HG03025 (cell line): ENCODE measurements at regions not wholly inside any gene's neighbourhood (a gene's known extent, or its start where the extent isn't known, plus 50 kb on each side); places are given as distances from the start of the nearest gene placed in this dataset.
"Not testable (repeated sequence)": the region's sequence is repeated elsewhere in the genome, so short reads cannot be mapped to it uniquely, and the experiment has no call there.

Experiments used
- ATAC-seq: cut with Tn5 transposase; IDR thresholded peaks from one replicate; pipeline ENCODE4 v1.9.1; 2021; ENCODE audit warnings: mild to moderate bottlenecking, moderate library complexity; ENCODE audit not compliant: unreplicated experiment, low FRiP score

DNA sequence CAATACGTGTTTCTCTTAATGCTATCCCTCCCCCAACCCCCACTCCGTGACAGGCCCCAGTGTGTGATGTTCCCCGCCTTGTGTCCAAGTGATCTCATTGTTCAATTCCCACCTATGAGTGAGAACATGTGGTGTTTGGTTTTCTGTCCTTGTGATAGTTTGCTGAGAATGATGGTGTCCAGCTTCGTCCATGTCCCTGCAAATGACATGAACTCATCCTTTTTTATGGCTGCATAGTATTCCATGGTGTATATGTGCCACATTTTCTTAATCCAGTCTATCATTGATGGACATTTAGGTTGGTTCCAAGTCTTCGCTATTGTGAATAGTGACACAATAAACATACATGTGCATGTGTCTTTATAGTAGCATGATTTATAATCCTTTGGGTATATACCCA lies 52.5 kb downstream of the KIAA0408 start:
- not testable (repeated sequence) for ATAC-seq

DNA sequence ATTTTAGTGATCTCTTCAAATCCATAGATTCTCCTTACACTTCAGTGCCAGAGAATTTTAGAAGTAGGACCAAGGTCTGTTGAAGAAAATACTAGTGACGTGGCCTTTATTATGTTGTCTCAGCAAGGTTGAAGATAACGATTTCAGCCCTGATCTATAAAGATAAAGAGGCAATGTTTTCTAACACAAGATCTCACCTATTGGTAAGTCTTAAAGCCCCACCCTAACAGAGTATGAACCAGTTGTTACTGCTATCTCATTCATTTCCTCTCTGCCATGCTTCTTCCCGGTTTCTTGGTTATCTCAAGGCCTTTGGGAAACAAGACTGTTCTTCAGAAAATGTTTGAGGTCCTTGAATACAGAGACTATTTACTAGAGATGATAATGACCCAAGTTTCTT lies 53.1 kb downstream of the KIAA0408 start:
- ATAC-seq = no peak

GRCh38 chr6:127404594-127405178 lies 54.5 kb downstream of the KIAA0408 start:
- no peak for ATAC-seq

DNA sequence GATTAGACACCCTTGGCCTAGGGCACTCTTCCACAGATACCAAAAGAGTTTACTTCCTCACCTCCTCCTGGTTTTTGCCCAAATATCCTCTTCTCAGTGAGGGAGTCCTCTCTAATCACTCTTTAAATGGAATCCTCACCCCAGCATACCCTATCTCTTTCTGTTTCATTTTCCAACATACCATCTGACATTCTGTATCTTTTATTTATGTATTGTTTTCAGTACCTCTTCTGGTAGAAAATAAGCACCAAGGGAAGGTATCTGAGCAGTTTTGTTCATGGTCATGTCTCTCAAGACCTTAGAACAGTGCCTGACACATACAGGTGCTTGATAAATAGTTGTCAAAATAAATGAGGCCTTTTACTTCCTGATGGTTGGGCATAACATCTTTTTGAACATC lies 55.1 kb downstream of the KIAA0408 start:
- ATAC-seq = peak; percentile 83

DNA sequence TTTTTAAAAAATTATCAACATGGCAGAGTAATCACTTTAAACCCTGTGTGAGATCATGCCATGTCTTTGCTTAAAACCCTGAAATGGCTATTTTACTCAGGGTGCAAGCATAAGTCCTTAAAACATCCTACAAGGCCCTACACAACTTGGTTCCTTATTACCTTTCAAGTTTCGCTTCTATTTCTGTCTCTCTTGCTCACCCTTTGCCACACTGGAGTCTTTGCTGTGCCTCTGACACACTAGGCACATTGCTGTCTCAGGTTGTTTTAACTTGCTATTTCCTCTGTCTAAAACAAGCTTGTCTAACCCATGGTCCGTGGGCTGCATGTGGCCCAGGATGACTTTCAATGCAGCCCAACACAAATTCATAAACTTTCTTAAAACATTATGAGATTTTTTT lies 55.6 kb downstream of the KIAA0408 start:
- ATAC-seq = peak; percentile 84

DNA sequence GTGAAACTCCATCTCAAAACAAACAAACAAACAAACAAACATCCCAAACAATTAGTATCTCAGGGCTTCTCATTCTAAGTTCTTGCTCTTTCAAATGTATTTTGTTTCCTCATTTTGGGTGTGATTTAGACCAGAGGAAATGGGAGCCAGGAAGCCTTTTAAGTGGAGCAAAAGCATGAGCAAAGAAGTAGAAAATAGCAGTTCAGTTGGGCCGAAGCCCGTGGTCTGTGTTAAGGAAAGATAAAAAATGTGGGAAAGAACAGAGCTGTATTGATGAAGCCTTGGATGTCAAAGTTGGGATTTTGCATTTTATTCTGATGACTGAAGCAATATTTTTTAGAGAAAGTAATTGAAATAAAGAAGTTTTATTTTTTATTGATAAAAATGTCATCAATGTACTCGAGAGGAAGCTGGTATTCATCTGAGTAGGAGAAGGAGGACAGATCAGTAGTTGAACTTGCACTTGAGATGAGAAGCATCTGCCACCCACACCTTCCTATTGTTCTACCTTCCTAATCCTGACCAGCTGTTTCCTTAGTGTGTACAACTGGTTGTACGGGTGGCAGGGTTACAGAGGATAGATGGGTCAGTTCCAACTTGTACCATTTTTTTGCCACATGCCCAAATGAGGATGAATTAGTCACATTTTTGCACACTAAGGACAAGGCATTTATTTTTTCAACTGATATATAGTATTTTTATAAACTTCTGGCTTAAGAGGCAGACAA lies 56.1 kb downstream of the KIAA0408 start:
- ATAC-seq = peak; percentile 28

GRCh38 chr6:127397729-127398630 lies 54.6 kb upstream of the ECHDC1 start:
- no peak for ATAC-seq

DNA sequence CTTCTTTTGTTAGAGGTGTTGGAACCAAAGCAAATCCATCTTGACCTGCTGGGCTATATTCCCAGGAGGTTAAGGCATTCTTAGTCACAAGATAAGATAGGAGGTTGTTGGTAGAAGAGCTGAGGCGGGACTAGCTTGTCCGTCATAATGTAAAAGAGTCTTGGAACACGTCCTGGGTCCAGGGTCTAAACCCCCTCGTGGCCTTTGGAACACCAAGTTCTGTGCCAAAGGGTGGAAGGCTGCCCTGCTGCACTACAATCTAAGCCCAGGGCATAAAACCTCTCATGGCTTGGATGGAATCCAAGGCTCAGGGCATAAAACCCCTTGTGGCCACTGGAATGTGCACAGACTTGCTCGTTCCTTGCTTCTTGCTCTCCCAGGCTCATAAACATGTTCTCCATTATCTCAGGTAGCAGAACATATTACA lies 53.8 kb upstream of the ECHDC1 start:
- ATAC-seq = not testable (repeated sequence)
